Left ventricle myocardium superior (tissue), 1 donor: ENCODE measurements at regions not wholly inside any gene's neighbourhood (a gene's known extent, or its start where the extent isn't known, plus 50 kb on each side); places are given as distances from the start of the nearest gene placed in this dataset.
"Not testable (repeated sequence)": the region's sequence is repeated elsewhere in the genome, so short reads cannot be mapped to it uniquely, and the experiment has no call there.

Experiments used
- ATAC-seq: fragments of 200-7000 bp; cut with Tn5 transposase; one replicate; pipeline ENCODE4 v1.9.1; 2020; ENCODE audit warnings: mild to moderate bottlenecking, moderate library complexity
- DNase-seq: peaks from one replicate; pipeline ENCODE4 v3.0.0-alpha.2; 2020
- intact Hi-C: fragments of 100-400 bp; cut with micrococcal nuclease; formaldehyde crosslinking; loops from one replicate; pipeline ENCODE4 v1.11.0; 2022
- donor health status: DM: no; HTN: yes; CAD: no; lungs with severe emphysema.

- intact Hi-C loops = no loop called here
- no peak for ATAC-seq
- no peak for DNase-seq
Measured at GRCh38 chr1:178665579-178665978, 59.5 kb upstream of the RALGPS2 start.

GRCh38 chr1:178666891-178667290, 58.2 kb upstream of the RALGPS2 start:
- intact Hi-C loops, DNase-seq, ATAC-seq: not testable (repeated sequence)

GRCh38 chr1:178672434-178672833, 52.6 kb upstream of the RALGPS2 start:
- DNase-seq = no peak
- intact Hi-C loops = no loop called here
- ATAC-seq = no peak

GRCh38 chr1:178674559-178674958, 50.5 kb upstream of the RALGPS2 start:
- intact Hi-C loops, DNase-seq, ATAC-seq: not testable (repeated sequence)
